ENCODE measurements at regions not wholly inside any gene's neighbourhood (a gene's known extent, or its start where the extent isn't known, plus 50 kb on each side); places are given as distances from the start of the nearest gene placed in this dataset.
"Not testable (repeated sequence)": the region's sequence is repeated elsewhere in the genome, so short reads cannot be mapped to it uniquely, and the experiment has no call there.

DNA sequence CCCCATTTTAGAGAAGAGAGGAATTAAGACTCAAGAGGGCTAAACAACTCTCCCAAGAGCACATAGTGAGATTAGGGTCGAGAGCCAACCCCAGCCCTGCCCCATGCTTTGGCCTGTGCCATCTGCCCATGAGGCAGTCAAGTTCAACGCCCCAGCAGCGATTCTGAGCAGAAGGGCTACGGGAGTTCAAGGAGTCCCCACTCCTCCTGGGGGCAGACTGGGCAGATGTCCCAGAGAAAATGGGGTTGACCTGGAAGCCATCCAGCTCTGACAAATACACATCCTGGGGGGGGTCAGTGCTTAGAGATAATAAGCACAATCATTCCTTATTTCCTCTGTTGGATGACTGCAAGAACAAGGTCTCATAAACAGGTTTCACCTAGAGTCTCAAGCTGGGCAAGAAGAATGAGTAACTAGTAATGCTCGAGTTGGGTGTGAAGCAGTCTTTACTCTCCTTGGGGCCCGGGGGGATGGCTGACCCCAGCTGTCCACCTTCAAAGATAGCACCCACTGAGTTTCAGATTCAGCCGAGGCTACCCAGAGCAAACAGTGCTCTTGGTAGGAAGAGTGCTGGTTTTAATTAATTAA lies 716.4 kb downstream of the RNF144A start:
- DNase-seq (ENCODE audit: low read depth, low spot score): no peak

DNA sequence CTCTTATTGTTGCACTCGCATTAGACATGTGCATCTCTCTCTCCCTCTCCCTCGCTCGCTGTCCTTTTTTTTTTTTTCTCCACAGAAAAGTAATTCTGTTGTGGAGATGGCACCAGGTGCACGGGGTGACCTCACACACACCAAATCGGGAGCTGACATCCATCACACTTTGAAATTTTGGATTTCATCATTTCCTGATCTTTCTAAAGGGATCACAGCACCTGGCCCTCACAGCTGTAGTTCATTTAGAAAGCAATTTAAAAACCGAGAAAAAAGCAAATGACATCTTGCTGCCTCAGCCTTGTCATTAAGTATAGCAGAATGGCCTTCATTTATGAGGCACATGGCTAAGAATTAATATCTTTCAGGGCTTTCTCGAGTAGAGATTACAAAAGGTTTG lies 717.2 kb downstream of the RNF144A start:
- DNase-seq (ENCODE audit: low read depth, low spot score): no peak

DNA sequence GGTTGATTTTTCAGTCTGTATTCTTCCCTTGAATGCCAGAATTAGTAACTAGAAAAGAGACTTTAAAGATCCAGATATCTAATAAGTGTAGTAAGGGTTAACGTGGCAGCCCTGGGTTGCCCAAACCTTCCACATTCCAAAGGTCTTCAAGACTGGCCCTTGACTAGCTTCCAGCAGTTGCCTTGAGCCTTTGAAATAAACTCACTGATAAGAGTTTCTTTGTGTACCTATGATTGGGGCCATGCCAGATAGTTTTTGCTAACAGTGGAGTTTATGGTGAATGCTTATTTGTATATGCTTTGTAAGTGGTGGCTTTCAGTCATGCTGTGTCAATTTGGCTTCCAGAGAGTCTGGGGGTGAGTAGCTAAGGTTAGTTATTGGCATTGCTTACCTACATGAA lies 722.3 kb downstream of the RNF144A start:
- no peak for DNase-seq (ENCODE audit: low read depth, low spot score)

DNA sequence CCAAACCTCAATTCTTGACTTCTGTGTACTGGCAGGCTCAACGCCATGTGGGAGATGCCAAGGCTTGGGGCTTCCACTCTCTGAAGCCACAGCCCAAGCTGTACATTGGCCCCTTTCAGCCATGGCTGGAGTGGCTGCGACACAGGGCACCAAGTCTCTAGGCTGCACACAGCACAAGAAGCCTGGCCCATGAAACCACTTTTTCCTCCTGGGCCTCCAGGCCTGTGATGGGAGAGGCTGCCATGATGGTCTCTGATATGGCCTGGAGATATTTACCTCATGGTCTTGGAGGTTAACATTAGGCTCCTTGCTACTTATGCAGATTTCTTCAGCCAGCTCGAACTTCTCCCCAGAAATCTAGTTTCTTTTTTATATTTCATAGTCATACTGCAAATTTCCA lies 724.1 kb downstream of the RNF144A start:
- DNase-seq (ENCODE audit: low read depth, low spot score): not testable (repeated sequence)

DNA sequence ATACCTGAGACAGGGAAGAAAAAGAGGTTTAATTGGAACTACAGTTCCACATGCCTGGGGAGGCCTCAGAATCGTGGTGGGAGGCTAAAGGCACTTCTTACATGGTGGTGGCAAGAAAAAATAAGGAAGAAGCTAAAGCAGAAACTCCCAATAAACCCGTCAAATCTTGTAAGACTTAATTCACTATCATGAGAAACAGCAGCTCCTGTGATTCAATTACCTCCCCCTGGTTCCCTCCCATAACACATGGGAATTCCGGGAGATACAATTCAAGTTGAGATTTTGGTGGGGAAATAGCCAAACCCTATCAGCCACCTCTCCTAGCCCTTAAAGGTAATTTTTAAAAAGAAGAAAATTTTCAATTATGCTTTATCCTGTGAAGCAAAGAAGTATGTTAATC lies 728.8 kb downstream of the RNF144A start:
- no peak for DNase-seq (ENCODE audit: low read depth, low spot score)

DNA sequence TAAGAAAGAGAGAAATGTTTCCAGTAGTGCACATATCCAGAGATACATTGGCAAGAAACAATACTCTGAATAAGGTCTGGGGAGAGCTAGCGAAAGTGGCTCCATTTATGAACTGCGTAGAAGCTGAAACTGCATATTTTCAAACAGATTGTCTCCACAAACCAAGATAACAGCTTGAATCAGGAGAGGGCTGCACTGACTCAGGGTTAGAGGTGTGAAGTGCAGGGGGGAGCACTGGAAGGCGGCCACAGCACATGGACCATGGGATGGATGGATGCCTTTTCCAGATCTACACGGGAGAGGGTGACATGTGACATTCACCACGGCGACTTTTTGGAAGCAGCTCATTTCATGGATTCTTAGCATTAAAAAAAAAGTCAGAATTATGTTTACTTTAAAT lies 729.4 kb downstream of the RNF144A start:
- no peak for DNase-seq (ENCODE audit: low read depth, low spot score)

DNA sequence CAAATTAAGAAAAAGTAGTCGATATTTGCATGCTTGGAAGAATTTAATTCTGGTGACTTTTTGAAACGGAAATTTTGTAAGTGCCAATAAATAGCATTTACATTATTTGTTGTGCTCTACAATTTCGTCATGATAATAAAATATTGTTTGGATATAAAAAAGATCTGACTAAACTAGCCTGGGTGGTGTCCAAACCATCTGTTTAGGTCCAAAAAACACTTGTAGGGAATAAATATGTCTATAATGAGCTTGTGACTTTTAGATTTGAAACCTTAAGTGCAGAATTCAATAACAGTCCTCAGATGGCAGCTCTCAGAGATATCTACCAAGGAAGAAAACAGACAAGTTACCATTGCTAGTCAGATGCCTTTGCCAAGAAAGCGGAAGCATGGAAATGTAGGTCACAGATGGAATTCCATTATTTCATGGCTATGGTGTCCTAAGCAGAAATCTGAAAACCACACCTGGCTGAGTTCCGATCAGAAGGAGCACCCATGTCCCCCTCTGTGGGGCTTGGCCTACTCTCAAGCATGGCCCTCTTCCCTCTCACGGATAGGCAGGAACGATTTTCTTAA lies 731.1 kb downstream of the RNF144A start:
- no peak for DNase-seq (ENCODE audit: low read depth, low spot score)

DNA sequence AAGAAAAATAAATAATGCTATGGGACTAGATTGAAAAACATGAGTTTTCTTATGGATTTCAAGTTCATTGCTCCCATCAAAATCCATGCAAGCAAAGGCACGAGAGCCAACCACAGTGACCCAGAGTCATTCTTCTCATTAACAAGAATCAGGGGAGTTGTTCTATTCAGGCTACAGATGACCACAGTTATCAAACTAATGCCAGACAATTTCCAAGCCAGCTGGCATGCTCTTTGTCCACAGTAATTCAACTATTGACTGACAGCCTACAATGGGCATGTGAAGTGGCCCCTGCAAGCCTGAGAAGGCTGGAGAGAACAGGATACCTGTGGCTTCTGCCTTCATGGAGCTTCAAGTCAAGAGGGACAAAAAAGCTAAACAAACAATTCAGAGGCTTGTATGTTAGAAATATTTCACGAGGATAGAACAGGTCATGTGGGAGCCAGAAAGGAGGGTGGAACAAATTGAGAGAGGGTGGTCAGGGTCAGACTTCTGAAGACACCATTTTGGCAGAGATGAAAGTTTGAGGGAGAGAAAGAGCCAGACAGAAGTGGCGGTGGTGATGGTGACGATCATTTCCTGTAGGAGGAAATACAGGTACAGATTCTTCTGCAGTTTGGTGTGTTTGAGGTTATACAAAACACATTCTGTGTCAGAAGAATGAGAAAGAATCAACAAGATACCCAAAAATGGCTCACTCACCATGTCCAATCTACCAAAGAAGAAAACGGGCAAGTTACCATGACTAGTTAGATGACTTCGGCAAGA lies 732.4 kb downstream of the RNF144A start:
- DNase-seq (ENCODE audit: low read depth, low spot score): no peak

DNA sequence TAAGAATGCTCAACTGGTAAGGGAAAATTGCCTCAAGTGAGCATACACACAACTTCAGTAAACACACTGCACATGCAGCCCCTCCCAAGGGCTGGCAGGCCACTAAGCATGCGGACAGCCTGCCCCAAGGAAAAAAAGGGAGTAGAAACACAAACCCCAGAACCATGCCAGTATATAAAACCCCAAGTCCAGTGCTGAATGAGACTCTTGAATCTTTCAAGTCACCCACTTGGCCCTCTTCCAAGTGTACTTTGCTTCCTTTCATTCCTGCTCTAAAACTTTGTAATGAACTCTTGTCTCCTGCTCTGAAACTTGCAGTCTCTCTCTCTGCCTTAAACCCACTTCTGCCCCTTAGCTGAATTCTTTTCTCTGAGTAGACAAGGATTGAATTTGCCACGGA lies 736.4 kb downstream of the RNF144A start:
- DNase-seq (ENCODE audit: low read depth, low spot score): no peak

DNA sequence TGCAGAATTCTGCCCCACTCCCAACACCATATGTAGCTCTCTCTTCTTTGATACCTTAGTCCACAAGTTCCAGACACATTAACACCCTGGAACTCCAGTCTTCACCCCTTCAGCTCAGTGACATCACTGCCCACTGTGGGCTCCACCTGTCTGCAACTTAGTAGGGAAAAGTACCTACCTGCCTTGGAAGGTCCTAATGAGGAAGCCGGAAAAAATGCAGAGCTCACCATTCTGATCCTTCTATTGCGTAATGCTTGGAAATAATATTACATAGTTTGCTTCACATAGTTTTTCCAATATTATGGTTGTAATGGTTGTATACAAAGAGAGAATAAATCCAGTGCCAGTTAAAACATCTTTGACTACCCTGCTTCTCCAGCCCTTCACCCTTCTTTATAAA lies 738.4 kb downstream of the RNF144A start:
- DNase-seq (ENCODE audit: low read depth, low spot score): no peak

DNA sequence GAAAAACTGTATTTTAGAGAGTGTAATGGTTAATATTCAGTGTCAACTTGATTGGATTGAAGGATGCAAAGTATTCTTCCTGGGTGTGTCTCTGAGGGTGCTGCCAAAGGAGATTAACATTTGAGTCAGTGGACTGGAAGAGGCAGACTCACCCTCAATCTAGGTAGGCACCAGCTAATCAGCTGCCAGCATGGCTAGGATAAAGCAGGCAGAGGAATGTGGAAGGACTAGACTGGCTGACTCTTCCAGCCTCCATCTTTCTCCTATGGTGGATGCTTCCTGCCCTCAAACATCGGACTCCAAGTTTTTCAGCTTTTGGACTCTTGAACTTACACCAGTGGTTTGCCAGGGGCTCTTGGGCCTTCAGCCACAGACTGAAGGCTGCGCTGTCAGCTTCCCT lies 740.3 kb downstream of the RNF144A start:
- not testable (repeated sequence) for DNase-seq (ENCODE audit: low read depth, low spot score)

DNA sequence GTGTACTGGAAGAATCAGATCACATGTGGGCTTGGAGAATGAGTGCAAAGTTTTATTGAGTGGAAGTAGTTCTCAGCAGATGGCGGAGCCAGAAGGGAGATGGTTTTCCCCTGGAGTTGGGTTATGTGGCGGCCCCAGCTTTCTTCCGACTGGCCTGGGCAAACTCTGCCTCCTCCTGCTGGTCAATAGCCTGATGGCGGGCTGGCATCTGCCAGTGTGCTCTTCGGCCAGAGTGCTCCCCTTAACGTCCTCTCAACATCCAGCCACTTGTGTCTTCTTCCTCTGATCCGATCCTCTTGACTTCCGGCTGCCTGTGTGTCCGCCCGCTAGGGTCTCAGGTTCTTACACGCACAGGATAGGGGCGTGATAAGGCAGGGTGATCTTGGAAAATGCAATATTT lies 741.3 kb downstream of the RNF144A start:
- DNase-seq (ENCODE audit: low read depth, low spot score): no peak

DNA sequence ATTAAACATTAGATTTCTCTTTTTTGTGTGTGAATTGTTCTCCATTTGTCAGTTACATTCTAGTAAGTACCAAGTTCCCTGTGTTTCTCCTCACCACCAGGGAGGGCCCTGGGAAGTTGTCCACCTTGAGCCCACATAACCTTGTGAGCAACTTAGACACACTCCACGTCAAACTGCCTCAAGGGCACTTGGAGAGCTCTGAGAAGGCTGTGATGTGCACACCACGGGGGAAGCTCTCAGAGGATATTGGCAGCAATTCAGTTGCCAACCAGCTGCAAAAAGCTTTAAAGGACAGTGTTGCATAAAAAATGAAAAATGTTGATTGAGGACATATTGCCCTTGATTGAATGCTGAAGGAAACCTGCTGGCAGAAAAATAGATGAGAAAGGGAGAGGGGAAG lies 743.6 kb downstream of the RNF144A start:
- no peak for DNase-seq (ENCODE audit: low read depth, low spot score)

DNA sequence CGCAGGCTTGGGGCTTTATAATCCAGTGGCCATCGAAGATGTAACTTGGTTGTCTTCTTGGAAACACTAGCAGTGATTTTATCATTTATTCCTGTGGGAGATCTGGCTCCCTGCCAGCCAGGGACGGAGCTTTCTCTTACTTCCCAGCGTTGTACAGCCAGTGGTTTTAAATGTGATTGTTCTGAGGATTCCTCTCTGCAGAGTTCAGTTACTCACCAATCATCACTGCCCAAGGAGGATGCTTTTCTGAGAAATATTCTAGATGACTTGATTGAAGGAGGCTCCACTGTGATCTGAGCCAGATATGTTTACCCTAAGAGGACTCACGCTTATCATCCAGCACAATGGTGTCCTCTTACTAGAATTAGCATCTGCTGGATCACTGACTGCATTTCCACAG lies 744.3 kb downstream of the RNF144A start:
- DNase-seq (ENCODE audit: low read depth, low spot score): no peak

DNA sequence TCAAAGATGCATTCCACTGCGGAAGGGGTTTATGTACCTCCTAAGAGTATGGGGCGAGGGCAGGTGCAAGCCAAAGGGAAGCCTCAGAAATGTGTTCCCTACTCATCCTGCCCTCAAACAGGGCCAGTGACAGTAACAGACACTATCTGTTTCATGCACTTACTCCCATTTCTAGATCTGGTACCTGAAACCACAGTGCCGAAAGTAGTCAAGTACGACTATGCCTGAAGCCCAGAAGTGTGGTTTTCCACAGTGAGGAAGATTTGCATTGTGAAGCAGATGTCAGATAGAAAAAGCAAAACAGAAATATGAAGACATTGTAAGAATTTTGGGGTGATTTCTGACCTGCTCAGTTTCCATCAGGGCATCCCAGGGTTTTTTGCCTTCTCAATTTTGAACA lies 748.7 kb downstream of the RNF144A start:
- DNase-seq (ENCODE audit: low read depth, low spot score): no peak

DNA sequence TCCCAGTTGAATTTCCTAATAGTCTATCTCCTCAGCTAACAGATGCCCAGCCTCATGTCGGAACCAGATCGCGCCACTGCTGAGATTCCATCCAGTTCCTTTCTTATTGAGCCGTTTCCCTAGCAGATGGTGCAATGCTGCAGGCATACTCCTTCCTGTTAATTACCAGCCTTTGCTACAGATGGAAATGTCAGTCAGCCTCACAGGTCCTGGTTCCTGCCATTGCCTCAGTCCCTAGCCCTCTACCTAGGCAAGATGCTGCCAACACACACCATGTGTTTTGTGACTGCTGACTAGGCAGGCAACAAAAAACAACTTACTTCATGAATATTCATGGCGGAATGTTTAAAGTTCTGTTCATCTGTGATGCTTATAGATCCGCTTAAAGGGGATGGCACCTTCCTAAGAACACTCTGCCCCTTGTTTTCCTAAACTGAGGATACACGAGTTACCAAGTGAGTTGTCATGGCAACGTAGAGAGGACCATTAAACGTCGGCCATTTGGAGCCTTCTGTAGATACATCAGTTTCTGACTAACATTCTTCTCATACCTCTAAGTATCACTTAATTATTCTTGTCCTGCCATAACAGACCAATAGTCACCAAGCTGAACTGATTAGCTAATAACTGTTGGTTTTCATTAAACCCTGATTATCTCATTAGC lies 749.5 kb downstream of the RNF144A start:
- no peak for DNase-seq (ENCODE audit: low read depth, low spot score)

DNA sequence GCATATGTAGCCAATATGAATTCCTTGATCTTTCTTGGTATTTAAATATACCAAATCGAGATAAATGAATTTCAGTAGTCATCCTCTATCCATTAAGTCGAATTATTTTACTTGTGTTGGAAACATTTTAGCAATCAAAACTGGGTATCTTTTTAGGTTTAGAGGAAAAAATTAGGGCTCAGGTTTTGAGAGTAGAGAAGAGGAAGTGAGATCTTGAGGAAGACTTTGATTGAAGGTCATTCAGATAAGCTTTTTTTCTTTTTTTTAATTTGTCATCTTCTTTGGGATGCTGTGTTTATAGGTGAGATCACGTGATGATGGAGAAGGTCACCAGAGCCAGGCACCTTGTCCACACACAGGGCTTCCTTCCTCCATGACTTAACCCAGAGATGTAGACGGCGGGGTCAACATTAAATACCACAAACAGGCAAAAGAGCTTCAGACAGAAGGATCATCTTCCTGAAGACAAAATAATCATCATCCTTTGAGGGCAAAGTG lies 750.1 kb downstream of the RNF144A start:
- no peak for DNase-seq (ENCODE audit: low read depth, low spot score)

DNA sequence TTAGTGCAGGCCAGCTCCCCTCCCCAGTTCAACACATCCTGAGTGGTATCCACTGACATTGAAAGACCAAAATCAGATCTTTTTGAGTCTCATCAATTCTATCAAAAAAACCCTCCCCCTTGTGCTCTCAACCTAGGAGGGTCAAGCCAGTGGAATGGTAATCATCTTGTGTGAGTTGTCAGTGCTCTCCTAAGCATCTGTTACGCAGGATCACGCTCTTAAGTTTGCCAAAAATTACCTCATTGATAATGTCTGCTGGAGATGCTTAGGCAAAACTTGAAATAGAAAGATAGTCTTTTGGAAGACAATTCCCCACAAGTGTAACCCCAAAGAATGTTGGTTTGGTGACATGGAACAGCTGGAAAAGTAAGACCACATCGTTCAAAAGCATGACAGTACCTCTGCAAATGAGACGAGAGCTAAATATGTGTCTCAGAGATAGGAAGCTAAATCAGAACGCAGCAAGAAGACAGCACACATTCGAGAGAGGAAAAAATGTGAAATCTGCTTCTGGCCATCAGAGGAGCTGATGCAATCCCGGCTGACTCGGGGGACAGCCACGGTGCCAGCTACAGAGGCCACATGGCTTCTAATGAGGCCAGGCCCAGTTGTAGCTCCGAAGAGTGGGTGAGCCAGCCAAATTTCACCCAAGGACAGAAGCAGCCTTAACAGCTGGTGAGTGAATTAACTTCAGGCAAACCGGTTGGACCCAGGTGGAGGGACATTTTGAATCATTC lies 753.9 kb downstream of the RNF144A start:
- DNase-seq (ENCODE audit: low read depth, low spot score): no peak

DNA sequence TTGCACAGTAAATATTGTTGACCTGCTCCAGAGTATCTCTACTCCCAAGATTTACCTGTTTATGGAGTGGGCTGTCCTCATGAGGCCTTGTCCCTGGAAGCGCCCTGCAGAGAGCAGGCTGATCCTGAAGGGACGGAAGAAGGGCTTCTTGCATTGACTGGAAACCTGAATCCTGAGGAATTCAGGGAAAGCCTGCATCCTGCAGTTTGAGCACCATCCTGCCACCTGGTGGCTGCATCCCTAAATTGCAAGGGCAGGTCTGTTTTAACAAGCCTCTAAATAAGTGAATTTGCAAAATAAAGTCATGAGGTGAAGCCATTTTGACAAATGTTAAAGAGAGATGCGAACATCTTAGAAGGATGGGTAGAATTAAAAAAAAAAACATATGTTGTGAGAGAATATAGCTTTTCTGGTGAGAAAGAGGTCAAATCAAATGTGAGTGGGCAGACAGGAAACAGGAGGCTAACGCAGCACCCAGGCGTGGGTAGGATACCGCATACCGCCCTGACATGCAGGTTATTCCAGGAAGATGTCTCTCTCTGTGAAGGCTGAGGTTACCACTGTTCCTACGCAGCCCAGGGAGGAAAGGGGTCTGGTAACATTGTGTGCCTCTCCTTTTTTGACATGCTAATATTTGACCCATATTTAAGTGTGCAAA lies 754.9 kb downstream of the RNF144A start:
- peak; percentile 88 for DNase-seq (ENCODE audit: low read depth, low spot score)

DNA sequence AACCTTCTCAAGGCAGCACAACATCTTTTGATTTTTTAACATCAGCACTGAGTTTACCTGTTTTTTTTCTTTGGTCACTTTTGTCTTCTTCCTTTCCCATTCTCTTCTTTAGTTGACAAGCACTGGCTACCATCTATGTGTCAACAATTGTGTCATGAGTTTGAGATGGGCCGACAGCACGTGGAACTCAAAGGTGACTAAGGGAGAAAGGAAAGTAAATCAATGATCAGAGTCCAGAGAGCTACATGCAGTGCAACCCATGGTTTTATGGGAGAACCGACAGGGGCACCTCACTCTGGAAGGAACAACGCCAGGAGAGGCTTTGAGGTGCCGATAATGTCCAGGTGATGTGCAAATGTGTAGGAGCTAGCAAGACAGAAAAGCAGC lies 755.5 kb downstream of the RNF144A start:
- DNase-seq (ENCODE audit: low read depth, low spot score): no peak

DNA sequence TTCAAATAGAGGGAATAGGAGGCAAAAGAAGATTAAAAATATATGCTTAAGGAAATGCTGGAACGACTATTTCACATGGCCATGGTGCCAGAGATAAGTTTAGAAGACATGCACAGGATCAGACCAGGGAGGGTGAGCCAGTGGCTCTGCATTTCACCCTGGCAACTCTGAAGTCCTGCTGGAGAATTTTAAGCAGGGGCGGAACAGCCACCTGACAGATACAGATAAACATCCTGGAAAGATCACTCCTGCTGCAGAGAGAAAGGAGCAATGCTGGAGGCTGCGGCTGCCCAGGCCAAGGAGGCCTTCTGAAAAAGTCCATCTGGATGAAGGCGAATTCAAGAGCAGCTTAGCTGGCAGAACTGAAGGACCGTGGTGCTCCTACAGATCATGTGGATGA lies 755.9 kb downstream of the RNF144A start:
- DNase-seq (ENCODE audit: low read depth, low spot score): no peak

Data from ELF-1 (cell line).